A673 (cell line): ENCODE measurements at regions not wholly inside any gene's neighbourhood (a gene's known extent, or its start where the extent isn't known, plus 50 kb on each side); places are given as distances from the start of the nearest gene placed in this dataset.

Experiments used
- BruUV-seq: library from RNA; stranded (reverse); fragments of 400-500 nt; replicated peaks from 2 replicates; lab custom pipeline; 2021; lab: Mats Ljungman, UMichigan
- CTCF ChIA-PET: fragments of 300-600 bp; sonication (Branson Sonifier 250); formaldehyde crosslinking; loops from one replicate; lab custom pipeline; 2022; ENCODE audit warnings: antibody characterized with exemption; lab: Charles Lee
- POLR2A ChIA-PET: fragments of 300-600 bp; sonication (Branson Sonifier 250); formaldehyde crosslinking; loops from one replicate; lab custom pipeline; 2022; ENCODE audit warnings: antibody characterized with exemption; ENCODE audit not compliant: low non-redundant PET; lab: Charles Lee
- DNase-seq: peaks from one replicate; pipeline ENCODE4 v3.0.0-alpha.2; 2015; ENCODE audit warnings: low spot score
- H3K27ac ChIP-seq: fragments of 200-600 bp; sonication (generic); 2 replicates; pipeline ENCODE4 v1.5.1; 2016; ENCODE audit warnings: mixed run types, low read depth, mild to moderate bottlenecking, mixed read lengths, antibody characterized with exemption, low read length; ENCODE audit not compliant: poor library complexity, severe bottlenecking
- H3K27me3 ChIP-seq: fragments of 200-600 bp; sonication (generic); replicated peaks from 2 replicates; pipeline ENCODE4 v1.6.1; 2017; ENCODE audit warnings: mixed run types, low read depth, mild to moderate bottlenecking, mixed read lengths, antibody characterized with exemption, low read length; ENCODE audit not compliant: insufficient read depth, poor library complexity
- H3K36me3 ChIP-seq: fragments of 200-600 bp; sonication (generic); 2 replicates; pipeline ENCODE4 v1.6.1; 2016; ENCODE audit warnings: mixed run types, mild to moderate bottlenecking, mixed read lengths, antibody characterized with exemption, low read length; ENCODE audit not compliant: insufficient read depth, poor library complexity, severe bottlenecking
- H3K4me1 ChIP-seq: fragments of 200-600 bp; sonication (generic); 2 replicates; pipeline ENCODE4 v1.6.1; 2017; ENCODE audit warnings: mixed run types, mild to moderate bottlenecking, mixed read lengths, antibody characterized with exemption, low read length; ENCODE audit not compliant: insufficient read depth, poor library complexity, severe bottlenecking
- H3K4me3 ChIP-seq: fragments of 200-600 bp; sonication (generic); 2 replicates; pipeline ENCODE4 v1.5.1; 2016; ENCODE audit warnings: low read depth, mixed run types, mild to moderate bottlenecking, mixed read lengths, low read length; ENCODE audit not compliant: poor library complexity, severe bottlenecking
- H3K9me3 ChIP-seq: fragments of 200-600 bp; sonication (generic); 2 replicates; pipeline ENCODE4 v1.6.1; 2016; ENCODE audit warnings: mixed run types, low read depth, mild to moderate bottlenecking, mixed read lengths, antibody characterized with exemption, low read length; ENCODE audit not compliant: poor library complexity, severe bottlenecking
- EZH2 ChIP-seq: fragments of 200-600 bp; sonication (generic); IDR thresholded peaks from 2 replicates; pipeline ENCODE4 v1.6.1; 2017; ENCODE audit warnings: borderline replicate concordance, low read depth, mild to moderate bottlenecking, mixed read lengths, antibody characterized with exemption, low read length; ENCODE audit not compliant: poor library complexity, severe bottlenecking
- intact Hi-C: fragments of 100-400 bp; cut with micrococcal nuclease; formaldehyde crosslinking; loops from one replicate; pipeline ENCODE4 v1.10.0; 2022; ENCODE audit not compliant: unreplicated experiment
- TF ChIP-seq, protein P1 (sequence below): fragments of 300-800, 200-600 bp; sonication (generic); conservative IDR thresholded peaks from 2 replicates; pipeline ENCODE4 v1.5.1; 2017; ENCODE audit warnings: low read depth, mild to moderate bottlenecking, antibody characterized with exemption, low read length, moderate library complexity, mixed read lengths

DNA sequence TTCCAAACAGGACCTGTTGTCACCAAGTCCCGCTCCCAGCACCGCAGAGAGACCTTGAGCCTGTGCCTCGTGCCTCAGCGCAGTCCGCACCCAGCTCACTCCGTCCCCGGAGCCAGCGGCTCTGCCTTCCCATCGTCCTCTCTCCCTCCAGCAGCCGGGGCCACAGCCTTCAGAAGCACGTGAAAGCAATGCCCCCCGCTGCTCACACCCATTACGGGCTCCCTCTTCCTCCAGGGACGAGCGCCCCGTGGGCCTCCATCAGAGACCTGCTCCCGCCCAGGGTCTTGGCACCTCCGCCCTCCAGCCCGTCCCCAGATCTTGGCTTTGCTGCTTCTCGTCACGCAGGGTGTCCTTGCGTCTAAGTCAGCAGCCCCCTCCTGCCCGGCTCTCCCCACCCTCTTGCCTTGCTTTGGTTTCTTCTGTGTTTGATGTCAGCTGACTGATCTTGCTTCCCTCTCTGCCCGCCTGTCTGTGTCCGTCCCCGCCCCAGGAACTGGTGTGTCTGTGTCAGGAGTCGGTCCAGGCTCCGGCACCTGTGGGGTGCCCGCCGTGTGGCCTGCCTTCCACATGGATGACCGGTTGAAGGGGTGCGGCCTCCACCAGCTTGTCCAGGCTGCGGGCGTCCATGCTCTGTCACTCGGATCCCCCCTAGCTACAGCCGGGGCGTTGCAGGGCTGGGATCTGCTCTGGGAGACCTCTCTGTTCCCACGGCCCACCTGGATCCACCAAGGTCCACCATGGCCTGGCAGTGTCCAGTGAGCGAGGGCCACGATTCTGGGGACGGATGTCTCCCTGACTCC lies 61.9 kb downstream of the FOXL3 start:
- H3K27ac ChIP-seq: no peak overlapping the region
- no peak overlapping the region for H3K4me3 ChIP-seq
- no peaks in the 10 kb centered on the region for H3K36me3 ChIP-seq
- no peaks in the 10 kb centered on the region for H3K9me3 ChIP-seq
- H3K4me1 ChIP-seq: peaks cover 13% of the 10 kb centered on the region
- ChIA-PET CTCF (no interaction called here), POLR2A (interaction anchor here (0.5 kb wide), 1 partner anchor 416 kb away, joined by 8 read pairs; no protein-coding TSS in a partner anchor)
- DNase-seq: no peak
- TF ChIP-seq, protein P1, sequence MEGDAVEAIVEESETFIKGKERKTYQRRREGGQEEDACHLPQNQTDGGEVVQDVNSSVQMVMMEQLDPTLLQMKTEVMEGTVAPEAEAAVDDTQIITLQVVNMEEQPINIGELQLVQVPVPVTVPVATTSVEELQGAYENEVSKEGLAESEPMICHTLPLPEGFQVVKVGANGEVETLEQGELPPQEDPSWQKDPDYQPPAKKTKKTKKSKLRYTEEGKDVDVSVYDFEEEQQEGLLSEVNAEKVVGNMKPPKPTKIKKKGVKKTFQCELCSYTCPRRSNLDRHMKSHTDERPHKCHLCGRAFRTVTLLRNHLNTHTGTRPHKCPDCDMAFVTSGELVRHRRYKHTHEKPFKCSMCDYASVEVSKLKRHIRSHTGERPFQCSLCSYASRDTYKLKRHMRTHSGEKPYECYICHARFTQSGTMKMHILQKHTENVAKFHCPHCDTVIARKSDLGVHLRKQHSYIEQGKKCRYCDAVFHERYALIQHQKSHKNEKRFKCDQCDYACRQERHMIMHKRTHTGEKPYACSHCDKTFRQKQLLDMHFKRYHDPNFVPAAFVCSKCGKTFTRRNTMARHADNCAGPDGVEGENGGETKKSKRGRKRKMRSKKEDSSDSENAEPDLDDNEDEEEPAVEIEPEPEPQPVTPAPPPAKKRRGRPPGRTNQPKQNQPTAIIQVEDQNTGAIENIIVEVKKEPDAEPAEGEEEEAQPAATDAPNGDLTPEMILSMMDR: no peak
- TF ChIP-seq EZH2: no peak
- BruUV-seq: no TSS peak
- H3K27me3 ChIP-seq: no peaks in the 10 kb centered on the region
- intact Hi-C loops: no loop called here

DNA sequence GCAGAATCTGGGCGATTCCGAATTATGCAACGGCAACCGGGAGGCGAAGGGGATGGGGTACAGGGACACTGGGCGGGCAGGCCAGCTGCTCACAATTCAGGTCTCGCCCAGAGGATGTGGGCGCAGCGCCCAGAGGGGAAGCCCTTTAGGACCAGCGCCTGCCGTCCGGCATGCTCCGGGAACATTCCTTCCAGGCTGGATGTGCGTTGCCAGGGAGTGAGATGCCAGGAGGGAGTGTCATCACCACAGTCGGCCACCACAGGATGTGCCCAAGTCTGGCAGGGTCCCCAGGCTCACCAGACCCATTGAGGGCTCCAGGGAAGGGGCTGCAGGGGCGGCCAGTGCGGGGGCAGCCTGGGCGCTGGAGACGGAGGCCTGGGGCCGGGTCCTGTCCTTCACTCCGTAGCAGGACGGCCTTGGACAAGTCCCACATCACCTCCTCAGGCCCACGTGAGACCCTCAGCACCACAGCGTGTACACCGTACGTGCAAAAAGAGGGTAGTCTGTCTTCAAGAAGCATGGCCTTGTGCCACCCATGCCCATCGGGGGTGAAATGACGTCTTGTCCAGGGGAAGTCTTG lies 63.9 kb downstream of the FOXL3 start:
- DNase-seq: no peak
- Histone ChIP-seq H3K4me3 (no peak overlapping the region), H3K9me3 (peaks cover 7% of the 10 kb centered on the region), H3K27me3 (no peaks in the 10 kb centered on the region), H3K4me1 (no peaks in the 10 kb centered on the region), H3K27ac (no peak overlapping the region), H3K36me3 (no peaks in the 10 kb centered on the region)
- no peak for TF ChIP-seq EZH2
- TF ChIP-seq, protein P1: no peak
- ChIA-PET CTCF (no interaction called here), POLR2A (no interaction called here)
- BruUV-seq: no TSS peak
- intact Hi-C loops: no loop called here

DNA sequence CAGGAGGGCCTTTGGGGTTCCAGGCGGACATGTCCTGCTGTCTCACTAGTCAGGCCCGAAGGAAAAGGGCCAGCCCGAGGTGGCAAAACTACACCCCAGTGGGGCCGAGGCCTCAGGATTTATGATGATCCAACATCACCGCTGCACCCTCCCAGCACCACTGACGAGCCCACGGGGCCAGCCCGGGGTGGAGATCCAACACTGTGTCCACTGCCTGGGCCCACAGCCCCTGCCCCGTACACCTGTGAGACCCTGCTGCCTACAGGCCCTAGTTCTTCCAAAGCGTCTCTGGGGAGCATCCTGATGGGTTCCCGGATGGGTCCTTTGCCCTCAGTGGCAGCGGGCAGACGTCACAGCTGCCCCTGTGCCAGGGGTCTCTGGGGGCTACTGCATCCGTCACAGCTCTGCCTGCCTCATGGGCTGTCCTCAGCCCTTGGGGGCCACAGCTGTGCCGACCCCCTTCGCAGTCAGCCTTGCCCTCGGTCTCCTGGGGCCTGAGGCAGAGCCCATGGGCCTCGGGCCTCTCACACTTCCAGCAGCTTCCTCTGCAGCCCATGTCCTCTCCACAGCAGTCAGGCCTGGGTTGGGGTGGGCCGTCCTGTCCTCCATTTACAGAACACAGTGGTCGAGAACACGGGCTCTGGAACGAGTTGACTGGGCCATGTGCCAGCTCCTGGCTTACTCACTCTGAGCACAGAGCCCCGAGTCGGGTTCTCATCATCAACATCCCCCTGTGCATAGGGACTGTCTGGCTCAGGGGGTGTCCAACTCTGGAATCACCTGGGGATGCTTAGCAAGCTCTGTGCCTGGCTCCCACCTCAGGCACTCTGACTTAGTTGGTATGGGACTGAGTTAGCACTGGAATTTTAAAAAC lies 64.9 kb downstream of the FOXL3 start:
- ChIA-PET CTCF (no interaction called here), POLR2A (no interaction called here)
- Histone ChIP-seq H3K9me3 (peaks cover 7% of the 10 kb centered on the region), H3K36me3 (no peaks in the 10 kb centered on the region), H3K27me3 (no peaks in the 10 kb centered on the region), H3K4me1 (no peaks in the 10 kb centered on the region), H3K4me3 (no peak overlapping the region), H3K27ac (no peak overlapping the region)
- TF ChIP-seq, protein P1: no peak
- TF ChIP-seq EZH2: no peak
- intact Hi-C loops: no loop called here
- no TSS peak for BruUV-seq
- DNase-seq: no peak
